Hepatocyte (in vitro differentiated cells): ENCODE measurements at regions not wholly inside any gene's neighbourhood (a gene's known extent, or its start where the extent isn't known, plus 50 kb on each side); places are given as distances from the start of the nearest gene placed in this dataset.

ENCODE experiments used
- DNase-seq: peaks from one replicate; pipeline ENCODE4 v3.0.0-alpha.2; 2016; ENCODE audit warnings: low spot score
- H2AFZ ChIP-seq: fragments of 200-600 bp; sonication (generic); 2 replicates; pipeline ENCODE4 v1.6.0; 2016; ENCODE audit warnings: antibody characterized with exemption, mild to moderate bottlenecking
- H3K27ac ChIP-seq: fragments of 200-600 bp; sonication (generic); 2 replicates; pipeline ENCODE4 v1.5.1; 2016; ENCODE audit warnings: mild to moderate bottlenecking
- H3K27me3 ChIP-seq: fragments of 200-600 bp; sonication (generic); 2 replicates; pipeline ENCODE4 v1.6.1; 2016
- H3K36me3 ChIP-seq: fragments of 200-600 bp; sonication (generic); replicated peaks from 2 replicates; pipeline ENCODE4 v1.5.1; 2016; ENCODE audit warnings: low read depth; ENCODE audit not compliant: insufficient read depth
- H3K4me1 ChIP-seq: fragments of 200-600 bp; sonication (generic); 2 replicates; pipeline ENCODE4 v1.5.1; 2016; ENCODE audit warnings: mild to moderate bottlenecking, moderate library complexity; ENCODE audit not compliant: insufficient read depth
- H3K4me2 ChIP-seq: fragments of 200-600 bp; sonication (generic); 2 replicates; pipeline ENCODE4 v1.6.0; 2016
- H3K4me3 ChIP-seq: fragments of 200-600 bp; sonication (generic); 2 replicates; pipeline ENCODE4 v1.5.1; 2016; ENCODE audit warnings: mild to moderate bottlenecking
- H3K79me2 ChIP-seq: fragments of 200-600 bp; sonication (generic); 2 replicates; pipeline ENCODE4 v1.6.0; 2017; ENCODE audit warnings: mild to moderate bottlenecking
- H3K9me2 ChIP-seq: fragments of 200-600 bp; sonication (generic); replicated peaks from 2 replicates; pipeline ENCODE4 v1.6.0; 2017; ENCODE audit warnings: mild to moderate bottlenecking; ENCODE audit not compliant: insufficient read depth
- H3K9me3 ChIP-seq: fragments of 200-600 bp; sonication (generic); 2 replicates; pipeline ENCODE4 v1.5.1; 2016; ENCODE audit warnings: low read depth, mild to moderate bottlenecking
- H4K20me1 ChIP-seq: fragments of 200-600 bp; sonication (generic); 2 replicates; pipeline ENCODE4 v1.6.0; 2016; ENCODE audit warnings: mild to moderate bottlenecking; ENCODE audit not compliant: insufficient read depth, poor library complexity, severe bottlenecking
- CTCF ChIP-seq: fragments of 200-600 bp; sonication (generic); IDR thresholded peaks from 2 replicates; pipeline ENCODE4 v1.5.1; 2016; ENCODE audit warnings: antibody characterized with exemption, mild to moderate bottlenecking; ENCODE audit not compliant: poor library complexity
- EZH2 ChIP-seq: fragments of 200-600 bp; sonication (generic); IDR thresholded peaks from 2 replicates; pipeline ENCODE4 v1.6.1; 2016; ENCODE audit warnings: antibody characterized with exemption, mild to moderate bottlenecking, borderline replicate concordance
- EZH2phosphoT487 ChIP-seq: fragments of 200-600 bp; sonication (generic); IDR thresholded peaks from one replicate; pipeline ENCODE4 v1.6.1; 2018; ENCODE audit warnings: antibody characterized with exemption, mild to moderate bottlenecking, low read depth, moderate library complexity; ENCODE audit not compliant: unreplicated experiment, severe bottlenecking
- WGBS: methylation state at CpG from one replicate; pipeline ENCODE4 v1.1.6; 2016; ENCODE audit warnings: low lambda C conversion rate; ENCODE audit errors: missing lambda C conversion rate; 5-methylcytosine and 5-hydroxymethylcytosine counted together

GRCh38 chr6:26272171-26272637 is 92.8 kb upstream of the BTN3A2 start:
- Histone ChIP-seq H3K4me2 (peak overlapping the region; percentile 84), H3K4me3 (peak overlapping the region; percentile 37), H3K79me2 (no peaks in the 10 kb centered on the region), H4K20me1 (no peaks in the 10 kb centered on the region), H3K27me3 (no peaks in the 10 kb centered on the region), H3K27ac (peak overlapping the region; percentile 92), H2AFZ (peak overlapping the region; percentile 55), H3K4me1 (peaks cover 5% of the 10 kb centered on the region), H3K9me3 (no peaks in the 10 kb centered on the region), H3K9me2 (no peaks in the 10 kb centered on the region), H3K36me3 (no peaks in the 10 kb centered on the region)
- TF ChIP-seq EZH2phosphoT487 (no peak), CTCF (no peak), EZH2 (no peak)
- WGBS, result 1% methylated on average over 31 of the region's 31 CpGs
- DNase-seq, result peak; percentile 73

- Histone ChIP-seq H3K79me2 (no peaks in the 10 kb centered on the region), H4K20me1 (no peaks in the 10 kb centered on the region), H3K4me2 (peak overlapping the region; percentile 84), H3K9me2 (no peaks in the 10 kb centered on the region), H3K27me3 (no peaks in the 10 kb centered on the region), H3K4me1 (peaks cover 5% of the 10 kb centered on the region), H3K9me3 (no peaks in the 10 kb centered on the region), H2AFZ (peak overlapping the region; percentile 61), H3K27ac (peak overlapping the region; percentile 95), H3K4me3 (peak overlapping the region; percentile 61), H3K36me3 (no peaks in the 10 kb centered on the region)
- TF ChIP-seq EZH2phosphoT487 (no peak), CTCF (no peak), EZH2 (no peak)
- DNase-seq, result no peak
- 14% methylated on average over 21 of the region's 21 CpGs for WGBS
Observed at GRCh38 chr6:26273673-26274588, 91.1 kb upstream of the BTN3A2 start.

- Histone ChIP-seq H3K9me3 (no peaks in the 10 kb centered on the region), H3K27me3 (no peaks in the 10 kb centered on the region)
Observed at GRCh38 chr6:26275663-26276062, 89.3 kb upstream of the BTN3A2 start.

More at GRCh38 chr6:26275663-26276062, 89.3 kb upstream of the BTN3A2 start:
- Histone ChIP-seq H4K20me1 (no peaks in the 10 kb centered on the region), H3K4me1 (peaks cover 5% of the 10 kb centered on the region), H3K27ac (no peak overlapping the region), H2AFZ (no peak overlapping the region), H3K4me3 (no peak overlapping the region), H3K79me2 (no peaks in the 10 kb centered on the region), H3K36me3 (no peaks in the 10 kb centered on the region), H3K4me2 (no peak overlapping the region), H3K9me2 (no peaks in the 10 kb centered on the region)
- DNase-seq, result no peak
- TF ChIP-seq EZH2phosphoT487 (no peak), CTCF (no peak), EZH2 (no peak)
- WGBS, result 61% methylated on average over 2 of the region's 2 CpGs
